Stimulated activated CD4-positive, alpha-beta T cell treated with anti-CD3 and anti-CD28 coated beads, Interleukin-12 subunit alpha, Interleukin-12 subunit beta, amount 100 ng/mL, for 48 hours (primary cell): ENCODE measurements at regions not wholly inside any gene's neighbourhood (a gene's known extent, or its start where the extent isn't known, plus 50 kb on each side); places are given as distances from the start of the nearest gene placed in this dataset.
"Not testable (repeated sequence)": the region's sequence is repeated elsewhere in the genome, so short reads cannot be mapped to it uniquely, and the experiment has no call there.

Experiments
- DNase-seq, 3 donors: peaks; one replicate each; pipeline ENCODE4 v3.0.0-alpha.2; 2020; ENCODE audit warnings: low read depth in 2 of 3, low spot score in 1 of 3

- DNase-seq = no peak
Observed at GRCh38 chr2:219830353-219830738, 202.9 kb downstream of the SLC4A3 start.

GRCh38 chr2:219831957-219832356 lies 204.5 kb downstream of the SLC4A3 start:
- no peak for DNase-seq

DNA sequence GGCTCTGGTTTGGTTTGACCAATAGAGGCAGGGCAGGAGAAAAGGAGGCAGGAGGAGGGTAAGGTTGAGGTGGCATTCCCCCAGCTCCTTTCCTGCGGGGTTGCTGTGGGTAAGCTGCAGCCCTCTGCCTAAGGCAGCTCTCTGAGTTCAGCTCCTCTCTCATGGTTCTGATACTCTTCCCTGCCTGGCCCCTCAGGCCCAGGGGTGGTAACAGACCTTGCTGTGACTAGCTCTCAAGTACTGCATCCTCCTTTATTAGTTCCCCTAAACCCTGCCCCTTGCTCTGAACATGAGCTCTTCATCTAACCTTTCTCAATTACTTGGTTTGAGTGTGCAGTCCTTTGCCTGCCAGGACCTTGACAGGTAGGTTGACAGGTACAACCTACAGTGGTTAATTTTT lies 205.5 kb downstream of the SLC4A3 start:
- no peak for DNase-seq

- DNase-seq = no peak
Observed at GRCh38 chr2:219835493-219835892, 208.1 kb downstream of the SLC4A3 start.

GRCh38 chr2:219836647-219837177 lies 209.3 kb downstream of the SLC4A3 start:
- DNase-seq = no peak

DNA sequence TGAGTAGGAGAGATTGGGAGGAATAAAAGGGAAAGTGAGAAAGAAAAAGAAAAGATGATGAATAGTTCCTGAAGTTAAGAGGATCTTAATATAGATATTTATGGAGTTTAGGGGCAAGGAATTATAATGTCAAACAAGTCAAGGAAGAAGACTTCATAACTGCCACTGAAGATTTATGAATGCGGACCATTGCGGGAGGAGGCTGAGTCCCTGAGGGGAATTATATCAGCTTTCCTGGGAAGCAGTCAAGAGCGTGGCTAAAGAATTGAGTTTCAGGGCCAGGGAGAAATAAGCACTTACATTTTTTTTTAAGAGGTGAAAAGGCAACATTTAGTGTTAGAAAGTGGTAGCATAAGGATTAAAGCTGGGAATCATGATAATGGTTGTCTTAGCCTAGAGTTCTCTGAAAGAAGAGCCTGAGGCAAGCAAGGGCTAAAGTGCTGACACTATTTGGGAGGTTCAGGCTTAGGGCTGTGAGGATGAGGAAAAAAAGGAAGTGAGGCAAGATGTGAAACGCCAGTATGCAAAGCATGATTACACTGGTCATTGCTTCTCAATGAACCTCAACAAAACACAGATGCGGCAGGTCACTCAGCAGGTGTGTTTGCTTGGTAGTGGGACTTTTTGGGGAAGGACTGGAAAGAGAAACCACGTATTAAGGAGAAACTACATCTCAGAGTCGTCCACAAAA lies 217.1 kb downstream of the SLC4A3 start:
- DNase-seq = no peak

DNA sequence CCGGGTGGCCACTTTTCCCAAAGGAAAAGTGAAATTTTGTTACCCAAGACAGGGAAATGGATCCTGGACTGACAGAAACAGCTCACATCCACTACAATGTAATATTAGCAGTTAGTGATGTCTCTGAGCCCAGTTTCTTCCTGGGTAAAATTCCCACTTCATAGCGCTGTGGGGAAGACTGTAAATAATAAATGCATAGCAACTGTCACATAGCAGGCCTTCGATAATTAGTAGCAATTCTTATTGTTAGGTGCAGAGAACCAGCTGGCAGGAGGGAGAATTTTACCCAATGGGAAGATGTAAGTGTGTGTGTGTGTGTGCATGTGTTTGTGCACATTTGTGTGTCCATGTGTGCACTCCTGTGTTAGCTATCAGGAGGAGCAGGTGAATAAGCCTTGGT lies 221.5 kb downstream of the SLC4A3 start:
- no peak for DNase-seq

DNA sequence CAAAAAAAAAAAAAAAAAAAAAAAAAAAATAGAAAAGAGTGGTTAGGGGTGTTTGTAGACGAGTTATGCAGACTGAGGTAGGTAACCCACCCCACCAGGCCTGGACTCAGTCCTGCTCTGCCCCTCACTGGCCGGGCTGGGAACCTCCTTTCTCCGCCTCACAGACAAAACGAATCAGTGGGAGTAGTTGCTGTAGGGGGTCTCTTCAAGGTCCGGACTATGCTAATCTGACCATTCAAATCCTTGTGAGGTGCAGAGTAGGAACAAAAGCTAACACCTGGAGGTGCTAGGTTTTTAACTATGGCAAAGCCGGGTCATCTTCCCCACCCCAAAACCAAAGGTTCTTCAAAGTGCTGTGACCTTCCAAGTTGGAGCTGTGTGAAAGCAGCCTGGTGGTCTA lies 223.7 kb downstream of the SLC4A3 start:
- DNase-seq = no peak

GRCh38 chr2:219851801-219852481 lies 224.5 kb downstream of the SLC4A3 start:
- DNase-seq = no peak

DNA sequence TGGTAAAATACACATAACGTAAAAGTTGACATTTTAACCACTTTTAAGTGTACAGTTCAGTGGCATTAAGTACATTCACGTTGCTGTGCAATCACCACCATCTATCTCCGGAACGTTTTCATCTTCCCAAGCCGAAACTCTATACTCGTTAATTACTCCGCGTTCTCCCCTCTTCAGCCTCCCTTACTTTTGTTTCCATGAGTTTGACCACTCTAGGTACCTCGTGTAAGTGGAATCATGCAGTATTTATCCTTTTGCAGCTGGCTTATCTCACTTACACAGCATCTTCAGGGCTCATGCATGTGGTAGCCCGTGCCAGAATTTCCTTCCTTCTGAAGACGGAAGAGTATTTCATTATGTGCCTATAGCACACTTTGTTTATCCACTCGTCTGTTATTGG lies 225.2 kb downstream of the SLC4A3 start:
- no peak for DNase-seq

- DNase-seq = no peak
Observed at GRCh38 chr2:219856602-219857001, 229.2 kb downstream of the SLC4A3 start.

GRCh38 chr2:219857751-219858150 lies 230.3 kb downstream of the SLC4A3 start:
- DNase-seq = no peak

GRCh38 chr2:219861307-219861706 lies 233.9 kb downstream of the SLC4A3 start:
- DNase-seq = no peak

- DNase-seq = no peak
Observed at GRCh38 chr2:219864154-219864553, 236.7 kb downstream of the SLC4A3 start.

DNA sequence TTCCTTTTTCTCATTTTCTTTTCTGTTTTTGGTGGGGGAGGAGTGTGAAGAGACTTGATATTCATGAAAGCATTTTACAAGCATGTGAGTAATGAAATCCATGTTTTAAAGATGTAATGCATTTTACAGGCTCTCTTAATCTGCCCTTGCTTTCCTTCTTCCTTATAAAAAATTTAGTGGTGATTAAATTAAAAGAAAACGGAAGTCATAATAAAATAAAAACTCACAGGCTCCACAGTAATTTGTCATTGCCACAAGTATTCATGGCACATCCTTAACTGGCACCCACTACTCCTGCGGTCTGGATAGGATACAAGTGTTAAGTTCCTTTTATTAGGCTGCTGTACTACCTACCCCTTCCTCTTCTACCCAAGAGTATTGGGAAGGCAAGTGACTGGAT lies 241.2 kb downstream of the SLC4A3 start:
- no peak for DNase-seq

- DNase-seq = no peak
Observed at GRCh38 chr2:219870041-219870440, 242.6 kb downstream of the SLC4A3 start.

DNA sequence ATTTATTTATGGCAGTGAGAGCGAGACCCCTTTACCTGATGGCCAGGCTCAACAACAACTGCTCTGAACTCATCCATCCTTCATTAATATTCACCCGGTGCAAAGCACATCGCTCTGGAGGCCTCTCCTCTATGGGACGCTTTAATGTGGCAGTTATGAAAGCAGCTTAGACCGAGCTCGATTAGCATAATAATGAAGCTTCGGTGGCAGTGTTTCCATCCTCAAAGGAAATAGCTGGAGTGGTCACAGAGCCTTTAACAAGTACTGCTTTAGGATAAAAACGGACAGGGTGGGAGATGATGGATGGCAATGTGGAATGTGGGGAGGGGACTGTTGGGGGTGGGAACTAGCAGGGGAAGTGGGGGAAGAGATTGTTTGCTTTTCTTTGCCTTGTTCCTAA lies 243.9 kb downstream of the SLC4A3 start:
- no peak for DNase-seq

GRCh38 chr2:219875036-219875435 lies 247.6 kb downstream of the SLC4A3 start:
- DNase-seq = no peak

DNA sequence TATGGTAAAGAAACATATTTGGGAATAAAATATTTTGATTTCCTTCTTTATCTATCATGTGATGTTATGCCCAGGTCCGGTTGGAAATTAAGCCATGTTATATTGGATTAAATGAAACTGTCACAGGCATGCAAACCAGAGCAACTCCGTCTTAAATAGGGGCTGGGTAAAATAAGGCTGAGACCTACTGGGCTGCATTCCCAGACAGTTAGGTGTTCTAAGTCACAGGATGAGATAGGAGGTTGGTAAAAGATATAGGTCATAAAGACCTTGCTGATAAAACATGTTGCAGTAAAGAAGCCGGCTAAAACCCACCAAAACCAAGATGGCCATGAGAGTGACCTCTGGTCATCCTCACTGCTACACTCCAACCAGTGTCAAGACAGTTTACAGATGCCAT lies 248.6 kb downstream of the SLC4A3 start:
- DNase-seq = not testable (repeated sequence)

- no peak for DNase-seq
Observed at GRCh38 chr2:219876931-219877330, 249.5 kb downstream of the SLC4A3 start.

DNA sequence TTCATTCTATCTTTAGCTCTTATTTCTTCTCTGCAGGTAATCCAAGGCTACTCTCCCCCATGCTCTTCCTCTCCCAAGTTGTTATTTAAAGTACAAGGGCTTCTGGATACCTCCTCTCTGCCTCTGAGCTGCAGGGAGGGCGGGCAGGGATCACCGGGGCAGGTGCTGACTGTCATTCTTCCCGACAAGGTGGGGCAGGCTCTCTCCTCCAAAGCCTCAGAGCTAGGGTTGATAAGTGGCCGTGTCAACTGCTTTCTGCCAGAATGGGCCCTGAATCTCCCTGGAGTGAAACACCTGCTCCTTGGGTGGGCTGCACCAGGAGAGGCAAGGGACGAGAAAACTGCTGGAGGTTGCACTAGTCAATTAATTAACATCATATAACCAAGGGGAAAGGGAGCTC lies 250.3 kb downstream of the SLC4A3 start:
- no peak for DNase-seq

GRCh38 chr2:219878516-219878915 lies 251.1 kb downstream of the SLC4A3 start:
- no peak for DNase-seq

DNA sequence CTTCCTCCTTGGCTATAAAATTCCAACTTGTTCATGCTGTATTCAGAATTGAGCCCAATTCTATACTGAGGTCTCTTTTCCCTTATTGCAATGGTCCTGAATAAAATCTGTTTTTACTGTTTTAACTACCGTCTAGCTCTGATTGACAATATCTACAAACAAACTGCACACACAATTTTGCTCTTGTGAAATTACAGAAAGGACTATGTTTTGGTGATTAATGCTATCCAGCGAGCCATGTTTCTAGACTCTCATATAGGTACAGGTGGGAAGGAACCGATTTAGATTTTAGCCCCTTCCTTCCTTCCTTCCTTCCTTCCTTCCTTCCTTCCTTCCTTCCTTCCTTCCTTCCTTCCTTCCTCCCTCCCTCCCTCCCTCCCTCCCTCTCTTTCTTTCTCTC lies 254.4 kb downstream of the SLC4A3 start:
- no peak for DNase-seq
